GM18868 (cell line): ENCODE measurements at regions not wholly inside any gene's neighbourhood (a gene's known extent, or its start where the extent isn't known, plus 50 kb on each side); places are given as distances from the start of the nearest gene placed in this dataset.

ENCODE experiments used
- ATAC-seq: cut with Tn5 transposase; IDR thresholded peaks from one replicate; pipeline ENCODE4 v1.9.1; 2021; ENCODE audit warnings: mild to moderate bottlenecking, moderate library complexity; ENCODE audit not compliant: unreplicated experiment

GRCh38 chr5:56340196-56340980 is 107.3 kb upstream of the ANKRD55 start:
- no peak for ATAC-seq

- ATAC-seq, result no peak
These were observed 106.6 kb upstream of the ANKRD55 start for GRCh38 chr5:56339732-56340131.

- no peak for ATAC-seq
These were observed 104.7 kb upstream of the ANKRD55 start for GRCh38 chr5:56337715-56338319.

DNA sequence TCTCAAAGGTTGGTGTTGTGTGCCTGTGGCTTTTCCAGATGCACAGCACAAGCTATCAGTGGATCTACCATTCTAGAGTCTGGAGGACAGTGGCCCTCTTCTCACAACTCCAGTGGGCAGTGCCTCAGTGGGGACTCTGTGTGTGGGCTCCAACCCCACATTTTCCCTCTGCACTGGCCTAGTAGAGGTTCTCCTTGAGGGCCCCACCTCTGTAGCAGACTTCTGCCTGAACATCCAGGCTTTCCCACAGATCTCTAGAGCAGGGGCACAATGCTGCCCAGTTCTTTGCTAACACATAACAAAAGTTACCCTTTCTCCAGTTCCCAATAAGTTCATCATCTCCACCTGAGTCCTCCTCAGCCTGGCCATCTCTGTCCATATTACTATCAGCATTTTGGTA is 102.1 kb upstream of the ANKRD55 start:
- ATAC-seq, result no peak

GRCh38 chr5:56330806-56331205 is 97.7 kb upstream of the ANKRD55 start:
- no peak for ATAC-seq

GRCh38 chr5:56330167-56330566 is 97.0 kb upstream of the ANKRD55 start:
- no peak for ATAC-seq

GRCh38 chr5:56329652-56330051 is 96.5 kb upstream of the ANKRD55 start:
- peak; percentile 71 for ATAC-seq

GRCh38 chr5:56328753-56329560 is 95.8 kb upstream of the ANKRD55 start:
- ATAC-seq, result peak; percentile 75

DNA sequence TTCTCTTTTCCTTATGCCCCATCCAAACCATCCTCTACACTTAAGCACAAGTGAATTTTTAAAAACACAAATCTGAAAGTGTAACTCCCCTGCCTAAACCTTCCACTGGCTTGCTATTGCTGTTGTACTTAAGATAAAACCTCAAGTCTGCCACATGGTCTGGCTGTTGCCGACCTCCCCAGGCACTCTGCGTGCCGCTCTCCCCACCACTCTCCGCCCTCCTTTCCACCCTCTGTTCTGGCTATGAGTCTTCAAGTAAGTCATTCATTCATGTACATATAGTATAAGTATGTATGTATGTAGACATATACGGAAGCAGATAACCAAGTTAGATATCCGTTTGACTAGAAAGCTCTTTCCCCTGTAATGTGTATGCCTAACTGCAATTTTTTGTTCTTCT is 94.7 kb upstream of the ANKRD55 start:
- ATAC-seq, result no peak

- ATAC-seq, result no peak
These were observed 93.6 kb upstream of the ANKRD55 start for GRCh38 chr5:56326770-56327169.

GRCh38 chr5:56326116-56326515 is 93.0 kb upstream of the ANKRD55 start:
- ATAC-seq, result no peak

GRCh38 chr5:56325039-56325438 is 91.9 kb upstream of the ANKRD55 start:
- no peak for ATAC-seq

GRCh38 chr5:56323505-56323904 is 90.4 kb upstream of the ANKRD55 start:
- ATAC-seq, result no peak

DNA sequence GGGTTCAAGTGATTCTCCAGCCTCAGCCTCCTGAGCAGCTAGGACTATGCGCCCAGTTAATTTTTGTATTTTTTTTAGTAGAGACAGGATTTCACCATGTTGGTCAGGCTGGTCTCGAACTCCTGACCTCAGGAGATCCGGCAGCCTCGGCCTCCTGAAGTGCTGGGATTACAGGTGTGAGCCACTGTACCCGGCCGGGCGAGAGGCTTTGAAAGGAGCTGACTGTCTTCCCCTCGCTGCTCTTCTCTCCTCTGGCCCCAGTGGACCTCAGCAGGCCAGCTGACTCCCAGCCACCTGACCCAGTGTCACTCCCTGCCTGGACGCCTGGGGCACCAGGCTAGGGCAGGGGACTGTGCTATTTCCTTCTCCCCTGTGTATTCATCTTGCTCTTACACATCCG is 89.5 kb upstream of the ANKRD55 start:
- ATAC-seq, result no peak

DNA sequence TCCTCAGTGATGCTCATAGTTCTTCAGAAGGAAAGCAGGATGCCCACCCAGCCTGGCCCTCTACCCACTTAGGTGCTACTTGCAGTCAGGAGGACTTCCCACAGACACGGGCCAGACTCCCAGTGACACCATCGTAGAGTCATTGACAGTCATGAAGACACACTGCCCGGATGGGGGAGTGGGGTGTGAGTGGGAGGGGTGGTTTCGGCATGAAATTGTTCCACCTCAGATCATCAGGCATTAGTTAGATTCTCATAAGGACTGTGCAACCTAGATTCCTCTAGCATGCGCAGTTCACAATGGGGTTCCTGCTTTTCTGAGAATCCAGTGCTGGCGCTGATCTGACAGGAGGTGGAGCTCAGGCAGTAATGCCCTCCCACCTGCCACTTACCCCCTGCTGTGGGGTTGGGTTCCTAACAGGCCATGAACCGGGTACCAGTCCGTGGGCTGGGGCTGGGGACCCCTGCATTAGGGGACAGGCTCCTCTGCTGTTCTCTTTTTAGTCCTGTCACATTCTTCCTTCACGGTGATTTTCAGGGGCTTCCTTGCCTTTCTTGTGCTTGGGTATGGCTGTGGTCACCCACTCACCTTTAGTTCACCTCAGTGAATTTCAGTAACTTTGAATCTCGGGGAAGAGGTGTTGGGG is 88.2 kb upstream of the ANKRD55 start:
- no peak for ATAC-seq

- no peak for ATAC-seq
These were observed 87.6 kb upstream of the ANKRD55 start for GRCh38 chr5:56320686-56321085.

DNA sequence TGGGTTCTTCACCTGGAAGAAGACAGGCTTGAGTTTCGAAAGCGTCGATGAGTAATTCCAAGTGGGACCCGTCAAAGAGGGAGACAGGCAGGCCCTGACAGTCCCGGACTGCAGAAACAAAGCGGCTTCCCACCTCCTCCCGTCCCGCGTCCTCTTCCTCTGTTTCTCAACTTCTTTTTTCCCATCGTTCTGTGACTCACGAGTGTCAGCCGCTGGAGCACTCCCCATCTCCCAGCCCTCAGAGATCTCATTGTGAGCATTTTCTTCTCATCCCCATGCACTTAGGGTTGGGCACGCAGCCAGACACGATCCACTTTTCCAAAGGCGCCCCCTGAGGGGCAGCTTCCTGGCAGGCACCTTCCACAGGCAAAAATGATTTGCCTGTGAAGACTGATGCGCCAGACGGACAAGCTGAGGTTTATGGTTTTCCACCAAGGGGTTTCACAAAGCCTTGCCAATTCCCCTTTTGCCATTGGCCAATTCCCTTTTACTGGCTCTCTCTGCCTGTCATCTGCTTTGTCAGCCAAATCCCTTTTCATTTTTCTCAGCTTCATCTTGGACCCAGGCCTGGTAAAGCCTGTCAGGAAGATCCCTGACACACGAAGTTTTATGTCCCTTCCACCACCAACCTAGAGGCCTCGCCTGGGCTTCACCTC is 86.5 kb upstream of the ANKRD55 start:
- no peak for ATAC-seq

DNA sequence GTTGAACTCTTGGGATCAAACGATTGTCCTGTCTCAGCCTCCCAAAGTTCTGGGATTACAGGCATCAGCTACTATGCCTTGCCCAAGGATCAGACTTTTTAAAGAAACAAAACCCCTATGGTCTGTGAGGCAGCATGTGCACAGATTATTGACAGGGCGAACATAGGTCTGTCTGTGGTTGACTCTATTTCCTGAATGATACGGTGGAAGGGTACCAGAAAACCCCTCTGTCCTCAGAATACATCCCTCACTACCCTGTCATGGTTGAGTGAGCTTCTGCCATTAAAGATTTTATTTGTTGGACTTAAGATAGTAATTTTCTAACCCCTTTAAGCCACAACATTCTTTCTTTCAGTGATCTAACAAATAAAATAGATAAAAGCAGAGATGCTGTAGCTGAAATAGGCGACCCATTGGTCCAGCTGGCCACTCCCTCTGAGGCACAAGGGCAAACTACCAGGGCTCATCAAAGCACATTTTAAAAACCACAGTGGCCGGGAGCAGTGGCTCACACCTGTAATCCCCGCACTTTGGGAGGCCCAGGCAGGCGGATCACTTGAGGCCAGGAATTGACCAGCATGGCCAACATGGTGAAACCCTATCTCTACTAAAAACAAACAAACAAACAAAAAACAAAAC is 84.9 kb upstream of the ANKRD55 start:
- peak; percentile 75 for ATAC-seq

GRCh38 chr5:56316299-56316994 is 83.3 kb upstream of the ANKRD55 start:
- ATAC-seq, result no peak

DNA sequence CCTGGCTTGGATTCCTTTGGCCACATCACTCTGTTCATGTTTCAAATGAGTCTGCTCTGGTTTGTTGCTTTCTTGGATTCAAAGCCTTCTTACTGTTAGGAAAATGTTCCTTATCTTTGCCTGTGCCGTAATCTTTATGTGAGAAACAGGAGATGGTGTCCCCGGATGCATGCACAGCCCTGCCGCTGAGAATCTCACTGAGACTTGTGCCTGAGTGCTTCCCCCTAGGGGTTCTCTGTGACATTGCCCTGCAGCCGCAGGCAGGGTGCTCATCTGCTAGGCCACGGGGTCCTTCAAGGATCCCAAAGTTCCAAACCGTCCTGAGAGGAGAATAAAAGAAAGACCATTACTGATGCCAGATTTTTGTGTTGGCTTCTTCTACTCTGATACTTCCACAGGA is 81.4 kb upstream of the ANKRD55 start:
- peak; percentile 53 for ATAC-seq
